Prostate gland (tissue), 2 donors: ENCODE measurements at regions not wholly inside any gene's neighbourhood (a gene's known extent, or its start where the extent isn't known, plus 50 kb on each side); places are given as distances from the start of the nearest gene placed in this dataset.

Experiments used
- DNase-seq: peaks from one replicate; pipeline ENCODE4 v3.0.0-alpha.2; 2019; ENCODE audit warnings: low spot score
- H3K27ac ChIP-seq, 2 donors: fragments of 200-600 bp; sonication (generic); 2 replicates each; pipeline ENCODE4 v1.5.1; 2017 to 2019
- H3K27me3 ChIP-seq: fragments of 200-600 bp; sonication (generic); replicated peaks from 2 replicates; pipeline ENCODE4 v1.5.1; 2019; ENCODE audit not compliant: insufficient read depth
- H3K36me3 ChIP-seq, 2 donors: fragments of 200-600 bp; sonication (generic); 1 replicate in 1 of 2; 2 replicates in 1 of 2; pipeline versions ENCODE4 v1.5.1 to v1.8.1; 2017 to 2019
- H3K4me1 ChIP-seq: fragments of 200-600 bp; sonication (generic); replicated peaks from 2 replicates; pipeline ENCODE4 v1.5.1; 2019
- H3K4me3 ChIP-seq, 2 donors: fragments of 200-600 bp; sonication (generic); 2 replicates each; pipeline ENCODE4 v1.5.1; 2017 to 2019
- H3K9me3 ChIP-seq: fragments of 200-600 bp; sonication (generic); 2 replicates; pipeline ENCODE4 v1.5.1; 2017
- CTCF ChIP-seq, 4 experiments: fragments of 200-600 bp in 2 of 4; fragments of 450-650 bp in 2 of 4; sonication (generic) in 2 of 4; IDR thresholded peaks; 1 replicate in 3 of 4; 2 replicates in 1 of 4; pipeline ENCODE4 v1.5.1; 2016 to 2019; ENCODE audit warnings: antibody characterized with exemption in 4 of 4, mild to moderate bottlenecking in 2 of 4, moderate library complexity in 2 of 4
- POLR2A ChIP-seq: fragments of 450-650 bp; IDR thresholded peaks from one replicate; pipeline ENCODE4 v1.6.1; 2016; ENCODE audit warnings: antibody characterized with exemption, mild to moderate bottlenecking
- POLR2AphosphoS5 ChIP-seq: sonication (generic); formaldehyde crosslinking; IDR thresholded peaks from one replicate; pipeline ENCODE4 v1.6.1; 2017; ENCODE audit warnings: antibody characterized with exemption
- WGBS: methylation state at CpG from one replicate; pipeline ENCODE4 v1.1.5; 2018; 5-methylcytosine and 5-hydroxymethylcytosine counted together
- intact Hi-C: fragments of 100-400 bp; cut with DNase I; formaldehyde crosslinking; loops from one replicate; pipeline ENCODE4 v1.14.2; 2022

- TF ChIP-seq CTCF (IDR thresholded peaks at IDR 0.05), result no peak
- no peak for TF ChIP-seq POLR2AphosphoS5
- no peak for TF ChIP-seq POLR2A
- 82% methylated on average over 4 of the region's 4 CpGs for WGBS
- Histone ChIP-seq H3K36me3 (no peaks in the 10 kb centered on the region), H3K27me3 (no peaks in the 10 kb centered on the region), H3K4me1 (no peaks in the 10 kb centered on the region), H3K9me3 (no peaks in the 10 kb centered on the region), H3K4me3 (no peak overlapping the region), H3K27ac (no peak overlapping the region)
- intact Hi-C loops, result no loop called here
- no peak for DNase-seq
These were observed 109.3 kb downstream of the ZC3H11B start for GRCh38 chr1:219503604-219504003.

GRCh38 chr1:219500327-219500897, 112.5 kb downstream of the ZC3H11B start:
- TF ChIP-seq POLR2A (no peak), CTCF (IDR thresholded peaks at IDR 0.05) (no peak), POLR2AphosphoS5 (no peak)
- Histone ChIP-seq H3K27ac (no peak overlapping the region), H3K4me1 (no peaks in the 10 kb centered on the region), H3K36me3 (no peaks in the 10 kb centered on the region), H3K9me3 (no peaks in the 10 kb centered on the region), H3K27me3 (no peaks in the 10 kb centered on the region), H3K4me3 (no peak overlapping the region)
- intact Hi-C loops, result no loop called here
- 94% methylated on average over 6 of the region's 6 CpGs for WGBS
- DNase-seq, result no peak

GRCh38 chr1:219498666-219499065, 114.2 kb downstream of the ZC3H11B start:
- Histone ChIP-seq H3K27me3 (no peaks in the 10 kb centered on the region), H3K9me3 (no peaks in the 10 kb centered on the region), H3K36me3 (no peaks in the 10 kb centered on the region), H3K27ac (no peak overlapping the region), H3K4me1 (no peaks in the 10 kb centered on the region), H3K4me3 (no peak overlapping the region)
- TF ChIP-seq POLR2A, result no peak
- TF ChIP-seq CTCF (IDR thresholded peaks at IDR 0.05), result no peak
- no peak for TF ChIP-seq POLR2AphosphoS5
- intact Hi-C loops, result no loop called here
- WGBS, result 73% methylated on average over 1 of the region's 1 CpG
- no peak for DNase-seq

GRCh38 chr1:219495737-219496408, 117.0 kb downstream of the ZC3H11B start:
- no peaks in the 10 kb centered on the region for H3K36me3 ChIP-seq
- H3K4me1 ChIP-seq, result no peaks in the 10 kb centered on the region
- H3K27me3 ChIP-seq, result no peaks in the 10 kb centered on the region
- no peaks in the 10 kb centered on the region for H3K9me3 ChIP-seq
- TF ChIP-seq CTCF (IDR thresholded peaks at IDR 0.05) (no peak), POLR2AphosphoS5 (no peak), POLR2A (no peak)
- 36% methylated on average over 6 of the region's 6 CpGs for WGBS
- no peak overlapping the region for H3K27ac ChIP-seq
- intact Hi-C loops, result no loop called here
- no peak overlapping the region for H3K4me3 ChIP-seq
- no peak for DNase-seq

- Histone ChIP-seq H3K4me1 (no peaks in the 10 kb centered on the region), H3K9me3 (no peaks in the 10 kb centered on the region), H3K27me3 (no peaks in the 10 kb centered on the region), H3K27ac (no peak overlapping the region), H3K4me3 (no peak overlapping the region), H3K36me3 (no peaks in the 10 kb centered on the region)
- no peak for DNase-seq
- intact Hi-C loops, result no loop called here
- 71% methylated on average over 3 of the region's 3 CpGs for WGBS
- no peak for TF ChIP-seq POLR2A
These were observed 120.2 kb downstream of the ZC3H11B start for GRCh38 chr1:219492717-219493116.
